NAMALWA (cell line): ENCODE measurements at regions not wholly inside any gene's neighbourhood (a gene's known extent, or its start where the extent isn't known, plus 50 kb on each side); places are given as distances from the start of the nearest gene placed in this dataset.

ENCODE experiments used
- DNase-seq: peaks from one replicate; pipeline ENCODE4 v3.0.0-alpha.2; 2015; ENCODE audit warnings: low spot score

DNA sequence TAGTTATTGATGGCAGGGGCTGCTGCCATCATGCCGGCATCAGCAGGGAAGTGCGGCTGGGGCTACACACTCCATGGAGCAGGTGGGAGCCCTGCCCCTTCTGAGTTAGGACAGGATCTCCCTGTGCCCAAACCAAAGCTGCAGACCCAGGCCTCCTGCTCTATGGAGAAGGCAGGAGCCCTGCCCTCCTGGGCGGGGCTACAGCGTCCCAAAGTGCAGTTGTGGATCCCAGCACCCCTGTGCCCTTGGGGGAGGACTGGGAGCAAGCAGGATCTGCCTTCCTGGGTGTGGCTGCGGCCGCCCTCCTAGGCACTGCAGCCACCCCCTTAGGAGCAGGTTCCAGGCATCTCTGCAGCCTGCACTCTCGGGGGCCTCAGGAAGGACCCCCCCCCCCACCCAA lies 1392.4 kb upstream of the SLC39A10 start:
- no peak for DNase-seq

DNA sequence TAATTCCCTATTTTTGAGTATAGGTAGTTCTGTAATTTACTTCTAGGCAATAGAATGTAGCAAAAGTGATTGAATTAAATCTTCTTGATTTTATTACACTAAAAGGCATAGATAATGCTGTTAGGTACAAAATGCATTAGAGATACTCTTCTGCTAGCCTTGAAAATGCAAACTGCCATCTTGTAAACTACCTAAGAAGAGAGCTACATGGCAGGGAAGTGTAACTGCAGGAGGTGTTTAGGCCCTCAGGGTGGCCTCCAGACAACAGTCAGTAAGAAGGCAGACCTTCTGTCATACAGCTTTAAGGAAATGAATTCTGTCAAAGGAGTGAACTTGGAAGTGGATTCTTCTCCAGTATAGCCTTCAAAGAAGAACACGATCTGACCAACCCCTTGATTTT lies 1396.8 kb upstream of the SLC39A10 start:
- DNase-seq = no peak

DNA sequence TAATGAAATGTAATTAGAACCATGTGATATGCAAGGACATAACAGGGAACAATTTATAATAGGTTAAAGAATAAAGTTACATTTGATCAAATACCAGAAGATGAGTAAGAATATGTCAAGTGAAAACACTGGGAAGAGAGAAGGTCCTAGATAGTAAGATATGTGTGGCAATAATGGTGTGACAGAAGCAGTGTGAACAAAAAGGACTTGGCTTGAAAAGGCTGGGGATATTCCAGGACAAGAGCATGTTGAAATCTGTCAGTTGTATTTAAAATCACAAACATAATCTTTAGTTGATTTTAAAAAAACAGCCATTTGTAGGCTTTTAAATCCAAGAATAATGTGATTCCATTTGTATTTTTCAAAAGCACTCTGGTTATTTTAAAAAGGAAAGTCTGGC lies 1399.9 kb upstream of the SLC39A10 start:
- no peak for DNase-seq

DNA sequence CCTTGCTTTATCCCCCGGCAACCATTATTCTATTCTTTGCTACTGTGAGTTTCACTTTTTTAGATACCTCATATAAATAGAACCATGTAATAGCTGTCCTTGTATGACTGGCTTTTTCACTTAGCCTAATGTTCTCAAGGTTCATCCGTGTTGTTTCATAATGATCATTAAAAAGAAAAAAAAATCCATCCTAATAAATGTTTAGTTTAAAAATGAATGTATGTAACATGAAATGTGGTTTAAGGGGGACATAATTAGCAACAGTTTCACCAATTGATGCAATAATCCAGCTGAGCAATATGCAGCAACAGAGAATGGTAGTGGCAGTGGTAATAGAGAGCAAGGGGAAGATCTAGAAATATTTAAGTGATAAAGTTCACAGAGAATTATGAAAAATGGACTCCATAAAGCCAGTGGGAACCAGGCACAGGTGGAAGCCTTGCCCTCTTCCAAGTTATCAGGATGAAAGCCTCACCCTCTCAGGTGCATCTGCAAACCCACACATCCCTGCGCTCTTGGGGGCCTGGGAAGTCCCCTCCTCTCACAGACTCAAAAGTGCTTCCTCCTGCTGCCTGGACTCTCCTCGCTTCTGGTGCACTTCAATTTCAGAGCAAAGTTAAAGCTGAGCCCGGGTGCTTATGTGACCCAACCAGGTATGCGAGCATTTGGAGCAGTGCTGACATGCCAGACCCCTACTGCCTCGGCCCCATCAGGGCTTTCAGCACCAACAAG lies 1403.3 kb upstream of the SLC39A10 start:
- no peak for DNase-seq

DNA sequence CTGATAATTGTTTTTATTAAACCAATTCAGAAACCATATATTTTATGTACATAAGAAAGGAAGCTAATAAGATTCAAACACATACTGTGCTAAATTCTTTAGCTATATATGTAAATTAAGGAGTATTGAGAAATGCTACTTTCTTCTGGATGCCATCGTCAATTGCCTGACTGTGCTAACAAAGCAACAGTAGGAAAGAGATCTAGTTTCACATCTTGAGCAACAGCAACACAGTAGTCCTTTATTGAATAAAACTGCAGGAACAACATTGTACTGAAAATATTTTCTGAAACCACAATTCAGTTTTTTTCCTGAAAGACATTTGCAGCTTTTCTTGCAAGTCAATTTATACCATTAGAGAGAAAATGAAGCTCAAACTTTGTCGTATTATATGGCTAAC lies 1404.9 kb upstream of the SLC39A10 start:
- DNase-seq = no peak

DNA sequence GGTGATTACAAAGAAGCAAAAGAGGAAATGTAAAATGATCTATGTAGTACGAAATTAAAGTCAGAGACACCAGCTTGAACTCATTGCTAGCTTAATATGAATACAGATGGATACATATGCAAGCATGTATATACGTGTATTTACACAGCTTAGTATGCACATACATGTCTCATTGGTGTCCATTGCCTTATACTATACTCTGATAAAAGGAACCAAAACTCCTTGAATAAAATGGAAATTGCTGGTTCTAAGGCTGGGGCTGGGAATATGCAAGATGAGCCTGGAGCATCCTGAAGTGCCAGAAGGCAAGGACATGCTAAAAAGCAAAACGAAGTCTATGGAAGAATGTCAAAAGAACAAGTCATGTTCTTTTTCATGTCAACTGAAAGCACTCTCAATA lies 1424.4 kb upstream of the SLC39A10 start:
- DNase-seq = no peak

DNA sequence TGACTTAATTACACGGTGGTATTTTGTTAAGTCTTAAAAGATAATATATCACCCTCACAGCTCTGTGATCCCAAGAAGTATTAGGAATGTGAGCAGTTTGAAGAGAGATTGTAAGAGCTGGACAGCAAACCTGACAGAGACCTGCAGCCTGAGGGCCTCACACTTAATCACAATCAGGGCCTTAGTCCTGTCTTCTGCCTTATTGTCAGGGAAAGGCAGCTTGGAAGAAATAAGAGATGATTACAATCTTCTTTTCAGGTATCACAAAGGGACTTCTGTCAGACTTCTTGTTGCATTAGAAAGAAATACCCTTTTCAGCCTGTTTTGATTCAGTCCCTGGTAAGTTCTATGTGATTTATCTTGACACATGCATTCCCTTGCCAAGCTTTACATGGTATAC lies 1433.8 kb upstream of the SLC39A10 start:
- DNase-seq = no peak

DNA sequence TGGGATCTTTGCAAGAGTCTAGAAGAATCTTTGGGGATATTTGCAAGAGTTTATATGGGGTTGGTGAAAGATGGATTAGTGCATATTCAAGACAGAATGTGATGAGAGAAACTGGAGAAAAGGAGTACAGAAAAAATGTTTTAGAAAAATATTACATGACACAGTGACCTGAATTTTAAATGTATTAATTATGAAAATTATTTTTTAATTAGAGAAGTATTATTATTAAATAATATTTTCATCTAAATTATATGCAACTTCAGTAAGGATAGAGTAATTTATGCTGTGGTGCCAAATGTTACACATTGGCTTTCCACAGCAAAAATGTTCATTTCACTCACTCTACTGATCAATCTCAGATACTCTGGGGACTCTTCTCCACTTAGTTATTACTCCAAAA lies 1442.8 kb upstream of the SLC39A10 start:
- no peak for DNase-seq

DNA sequence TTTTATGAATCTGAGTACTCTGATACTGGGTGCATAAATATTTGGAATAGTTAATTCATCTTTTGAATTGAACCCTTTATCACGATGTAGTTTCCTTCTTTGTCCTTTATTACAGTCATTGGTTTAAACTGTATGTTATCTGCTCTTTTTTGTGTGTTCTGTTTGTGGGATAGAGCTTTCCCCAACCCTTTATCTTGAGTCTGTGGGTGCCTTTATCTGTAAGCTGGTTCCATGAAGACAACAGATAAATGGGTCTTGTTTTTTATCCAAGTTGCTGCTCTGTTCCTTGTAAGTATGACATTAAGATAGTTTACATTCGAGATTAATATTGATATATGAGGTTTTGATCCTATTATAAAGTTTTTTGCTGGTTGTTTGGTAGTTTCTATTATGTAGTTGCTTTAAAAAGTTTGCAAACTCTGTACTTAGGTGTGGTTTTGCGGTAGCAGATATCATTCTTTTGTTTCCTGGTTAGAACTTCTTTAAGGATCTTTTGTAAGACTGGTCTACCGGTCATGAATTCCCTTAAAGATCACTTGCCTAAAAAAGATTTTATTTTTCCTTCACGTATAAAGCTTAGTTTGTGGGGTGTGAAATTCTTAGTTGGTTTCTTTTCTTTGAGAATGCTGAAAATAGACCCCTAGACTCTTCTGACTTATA lies 1451.3 kb upstream of the SLC39A10 start:
- DNase-seq = no peak

DNA sequence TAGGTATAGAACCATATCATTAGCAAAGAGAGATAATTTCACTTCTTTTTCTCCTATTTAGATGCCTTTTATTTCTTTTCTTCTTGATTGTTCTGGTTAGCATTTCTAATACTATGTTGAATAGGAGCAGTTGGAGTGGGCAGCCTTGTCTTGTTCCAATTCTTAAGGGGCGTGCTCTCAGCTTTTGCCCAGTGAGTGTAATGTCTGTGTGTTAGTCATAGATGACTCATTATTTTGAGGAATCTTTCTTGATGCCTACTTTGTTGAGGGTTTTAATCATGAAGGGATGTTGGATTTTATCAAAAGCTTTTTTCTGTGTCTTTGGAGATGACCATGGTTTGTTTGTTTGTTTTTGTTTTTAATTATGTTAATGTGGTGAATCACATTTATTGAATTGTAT lies 1453.1 kb upstream of the SLC39A10 start:
- DNase-seq = no peak

DNA sequence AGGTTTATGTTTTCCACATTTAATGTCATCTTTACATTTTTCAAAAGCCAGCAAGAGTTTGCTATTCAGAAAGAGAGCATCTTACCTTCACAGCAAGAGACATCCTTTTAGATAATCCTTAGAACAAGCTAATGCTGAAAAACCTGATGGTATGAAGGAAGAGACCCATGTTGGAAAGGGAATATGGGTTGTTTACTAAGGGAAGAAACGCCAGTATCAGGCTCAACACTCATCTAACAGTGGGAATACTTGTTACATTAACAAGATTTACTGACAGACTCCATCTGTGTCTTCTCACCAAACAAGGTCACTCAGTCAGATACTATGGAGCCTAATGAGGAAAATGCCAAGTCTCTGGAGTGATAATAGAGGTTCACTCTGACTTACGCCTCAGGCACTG lies 1474.1 kb upstream of the SLC39A10 start:
- DNase-seq = no peak

DNA sequence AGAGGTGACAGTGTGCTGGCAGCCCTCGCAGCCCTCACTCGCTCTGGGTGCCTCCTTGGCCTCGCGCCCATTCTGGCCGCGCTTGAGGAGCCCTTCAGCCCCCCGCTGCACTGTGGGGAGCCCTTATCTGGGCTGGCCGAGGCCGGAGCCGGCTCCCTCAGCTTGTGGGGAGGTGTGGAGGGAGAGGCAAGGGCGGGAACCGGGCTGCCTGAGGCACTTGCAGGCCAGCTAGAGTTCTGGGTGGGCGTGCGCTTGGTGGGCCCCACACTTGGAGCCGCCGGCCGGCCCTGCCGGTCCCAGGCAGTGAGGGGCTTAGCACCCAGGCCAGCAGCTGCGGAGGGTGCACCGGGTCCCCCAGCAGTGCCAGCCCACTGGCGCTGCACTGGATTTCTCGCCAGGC lies 1480.9 kb upstream of the SLC39A10 start:
- DNase-seq = no peak

DNA sequence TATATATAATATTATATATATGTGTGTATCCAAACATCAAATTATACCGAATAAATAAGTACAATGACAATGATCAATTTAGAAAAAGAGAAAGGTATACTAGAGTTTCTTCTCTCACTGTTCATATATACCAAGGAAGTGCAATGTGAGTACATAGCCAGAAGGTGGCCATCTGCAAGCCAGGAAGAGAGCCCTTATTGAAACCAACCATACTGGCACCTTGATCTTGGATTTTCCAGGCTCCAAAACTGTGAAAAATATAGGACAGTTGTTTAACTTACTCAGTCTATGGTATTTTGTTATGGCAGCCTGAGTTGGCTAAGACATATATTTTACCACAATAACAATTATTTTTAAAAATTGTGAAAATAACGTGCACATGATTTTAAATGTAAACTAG lies 1490.2 kb upstream of the SLC39A10 start:
- DNase-seq = peak; percentile 48

DNA sequence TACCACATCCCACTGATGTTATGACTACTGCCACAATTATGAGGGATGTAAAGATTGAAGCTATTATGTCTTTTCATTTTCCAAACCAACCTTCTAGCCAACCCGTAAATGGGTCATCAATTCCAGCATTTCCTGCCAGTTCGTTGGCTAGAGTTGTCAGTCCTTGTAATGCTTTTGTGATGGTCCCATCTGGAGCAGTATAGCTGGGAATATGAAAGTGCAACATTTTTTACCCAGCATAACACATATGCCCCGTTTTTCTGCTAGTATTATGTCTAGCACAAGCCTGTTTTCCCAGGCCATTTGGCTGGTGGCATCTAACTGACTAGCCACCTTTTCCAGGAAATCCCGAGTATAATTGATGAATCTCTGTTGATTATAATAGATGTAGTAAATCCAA lies 1501.6 kb upstream of the SLC39A10 start:
- DNase-seq = no peak

DNA sequence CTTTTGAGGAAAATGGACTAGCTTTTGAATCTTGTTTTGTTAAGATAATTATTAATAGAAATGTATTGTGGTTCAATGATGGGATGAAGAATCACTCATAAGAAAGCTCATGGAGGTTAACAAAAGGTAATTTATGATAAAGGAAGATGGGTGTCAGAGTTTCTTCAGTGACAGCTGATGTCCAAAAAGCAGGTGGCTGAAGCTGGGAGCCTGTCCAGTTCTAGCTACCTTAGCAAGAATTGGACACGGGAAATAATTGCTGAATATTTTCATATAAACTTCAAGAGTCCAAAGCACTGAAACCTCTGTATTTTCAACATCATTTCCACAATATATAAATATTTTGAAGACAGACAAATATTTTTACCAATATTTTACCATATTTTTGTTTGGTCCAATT lies 1505.8 kb upstream of the SLC39A10 start:
- DNase-seq = no peak

DNA sequence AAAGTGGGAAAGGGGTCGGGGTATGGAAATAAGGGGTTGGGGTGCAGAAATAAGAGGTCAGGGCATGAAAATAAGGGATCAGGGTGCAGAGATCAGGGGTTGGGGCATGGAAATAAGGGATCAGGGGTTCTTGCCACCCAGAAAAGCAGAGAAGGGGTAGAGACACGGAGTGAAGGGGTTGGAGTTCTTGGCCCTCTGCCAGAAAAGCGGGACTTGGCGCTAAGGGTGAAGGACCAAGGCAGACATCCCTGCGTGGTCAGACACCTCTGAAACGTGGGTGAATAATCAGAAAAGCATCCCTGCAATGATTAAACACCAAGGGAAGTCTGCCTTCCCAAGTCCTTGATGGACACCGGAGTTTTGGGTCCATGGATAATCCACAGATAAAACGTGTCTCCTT lies 1521.6 kb upstream of the SLC39A10 start:
- no peak for DNase-seq

DNA sequence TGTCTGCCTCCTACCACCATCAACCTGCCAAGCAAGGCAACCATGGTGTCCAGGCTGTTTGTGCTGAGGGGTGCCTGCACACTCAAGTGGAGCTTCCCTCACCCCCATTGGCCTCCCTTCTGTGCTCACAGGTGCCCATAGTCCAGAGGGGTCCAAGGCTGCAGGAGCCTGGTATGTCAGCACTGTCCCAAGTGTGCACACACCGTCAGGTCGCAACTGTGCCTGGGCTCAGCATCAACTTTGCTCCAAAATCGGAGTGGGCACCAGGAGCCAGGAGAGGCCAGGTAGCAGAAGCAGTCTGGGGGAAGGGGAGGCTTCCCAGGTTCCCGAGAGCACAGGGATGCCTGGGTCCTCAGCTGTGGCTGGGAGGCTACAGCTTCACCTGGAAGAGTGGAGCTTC lies 1528.2 kb upstream of the SLC39A10 start:
- DNase-seq = no peak

DNA sequence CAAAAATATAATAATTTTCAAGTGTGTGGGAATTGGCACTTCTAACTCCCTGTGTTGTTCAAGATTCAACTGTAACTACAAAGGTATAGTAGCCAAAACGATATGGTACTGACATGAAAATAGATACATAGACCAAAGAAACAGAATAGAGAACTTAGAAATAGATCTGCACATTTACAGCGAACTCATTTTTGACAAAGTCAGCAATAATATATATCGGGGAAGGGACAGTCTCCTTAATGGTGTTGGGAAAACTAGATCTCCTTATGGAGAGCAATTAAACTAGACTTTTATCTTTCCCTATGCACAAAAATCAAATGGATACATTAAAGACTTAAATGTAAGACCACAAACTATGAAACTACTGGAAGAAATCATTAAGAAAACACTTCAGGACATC lies 1530.6 kb upstream of the SLC39A10 start:
- no peak for DNase-seq

DNA sequence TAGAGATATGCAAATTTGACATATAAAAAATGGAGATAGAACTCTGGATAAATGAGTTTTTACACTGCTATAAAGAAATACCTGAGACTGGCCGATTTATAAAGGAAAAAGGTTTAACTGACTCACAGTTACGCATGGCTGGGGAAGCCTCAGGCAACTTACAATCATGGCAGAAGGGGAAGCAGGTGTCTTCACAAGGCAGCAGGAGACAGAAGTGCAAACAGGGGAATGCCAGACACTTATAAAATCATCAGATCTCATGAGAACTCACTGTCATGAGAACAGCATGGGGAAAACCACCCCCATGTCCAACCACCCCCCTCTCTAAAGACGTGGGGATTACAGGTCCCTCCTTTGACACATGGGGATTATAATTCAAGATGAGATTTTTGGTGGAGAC lies 1540.2 kb upstream of the SLC39A10 start:
- no peak for DNase-seq

DNA sequence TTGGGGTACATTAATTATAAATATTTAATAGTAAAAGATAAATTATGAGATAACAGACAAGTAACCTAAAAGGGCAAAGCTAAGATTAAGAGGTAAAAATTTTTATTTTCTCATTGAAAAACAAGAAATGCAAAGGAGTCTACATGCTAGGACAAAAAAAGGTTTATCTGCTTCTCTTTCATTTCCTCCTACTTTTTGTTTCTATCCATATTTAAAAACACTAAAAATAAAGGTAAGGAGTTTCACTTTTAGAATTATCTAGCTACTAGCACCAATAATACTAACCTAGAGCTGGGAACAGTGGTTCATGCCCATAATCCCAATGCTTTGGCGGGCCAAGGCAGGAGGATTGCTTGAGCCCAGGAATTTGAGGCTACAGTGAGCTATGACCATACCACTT lies 1551.7 kb upstream of the SLC39A10 start:
- no peak for DNase-seq

DNA sequence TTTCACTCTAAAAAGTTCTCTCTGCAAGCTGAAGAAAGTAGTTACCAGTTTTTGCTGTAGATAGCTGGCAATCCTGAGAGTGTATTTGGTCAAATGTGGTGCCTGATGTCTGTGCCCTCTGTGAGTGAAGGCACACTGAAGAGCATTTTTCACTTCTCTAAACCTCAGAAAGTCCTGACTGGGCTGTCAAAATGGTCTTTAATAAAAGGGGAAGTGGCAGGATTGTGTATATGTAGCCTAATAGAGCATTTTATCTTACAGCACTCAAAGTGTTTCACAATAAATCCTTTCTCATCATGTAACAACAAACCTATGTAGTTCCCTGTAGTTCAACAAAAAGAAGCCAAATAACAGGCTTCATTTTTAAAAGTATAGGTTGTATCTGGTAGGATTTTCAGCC lies 1552.3 kb upstream of the SLC39A10 start:
- peak; percentile 79 for DNase-seq

DNA sequence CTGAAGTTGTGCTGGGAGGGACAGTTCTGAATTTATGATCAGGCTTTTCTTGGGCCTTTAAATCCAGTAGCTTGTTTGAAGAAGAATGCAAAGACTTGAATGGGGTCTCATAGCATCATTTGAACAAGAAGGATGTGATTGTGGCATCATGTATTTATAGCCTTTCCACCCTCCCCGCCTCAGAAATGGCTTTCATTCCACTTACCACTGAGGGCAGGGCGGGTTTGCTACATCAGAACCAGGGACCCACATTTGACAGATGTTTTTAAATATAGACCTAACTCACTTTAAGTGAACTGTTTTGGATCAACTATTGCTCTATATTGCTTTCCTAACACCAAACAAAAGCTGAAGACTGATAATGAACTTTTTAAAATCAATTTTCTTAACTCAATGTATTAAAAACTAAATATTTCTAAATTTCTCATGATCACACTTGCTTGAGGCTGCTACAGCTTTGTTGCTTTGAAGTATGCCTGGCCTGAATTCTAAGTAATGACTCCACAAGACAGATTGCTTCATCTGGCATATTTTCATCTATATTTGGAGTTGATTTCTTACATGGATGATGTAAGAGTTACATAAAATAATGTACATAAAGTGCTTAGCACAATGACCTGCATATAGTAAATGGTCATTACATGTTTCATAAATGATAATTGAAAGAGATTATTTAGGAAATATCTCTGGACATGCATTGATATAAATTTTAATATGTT lies 1552.9 kb upstream of the SLC39A10 start:
- DNase-seq = no peak

DNA sequence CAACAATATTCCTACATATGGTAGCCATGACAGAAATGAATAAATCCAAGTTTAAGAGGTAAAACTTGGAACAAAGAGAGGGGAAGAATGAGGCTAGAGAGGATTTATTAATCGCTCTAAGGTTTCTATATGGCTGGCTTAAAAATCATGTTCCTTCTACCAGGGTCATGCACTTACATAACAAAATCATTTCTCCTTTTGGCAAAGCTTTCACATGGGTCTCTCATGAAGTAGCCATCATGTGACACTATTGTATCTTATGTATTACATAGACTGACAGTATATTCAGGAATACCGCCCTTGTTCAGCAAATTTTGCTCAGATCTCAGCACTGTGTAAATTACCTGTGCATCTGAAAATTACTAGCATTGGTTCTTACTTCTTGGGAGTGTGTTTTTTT lies 1554.5 kb upstream of the SLC39A10 start:
- no peak for DNase-seq

DNA sequence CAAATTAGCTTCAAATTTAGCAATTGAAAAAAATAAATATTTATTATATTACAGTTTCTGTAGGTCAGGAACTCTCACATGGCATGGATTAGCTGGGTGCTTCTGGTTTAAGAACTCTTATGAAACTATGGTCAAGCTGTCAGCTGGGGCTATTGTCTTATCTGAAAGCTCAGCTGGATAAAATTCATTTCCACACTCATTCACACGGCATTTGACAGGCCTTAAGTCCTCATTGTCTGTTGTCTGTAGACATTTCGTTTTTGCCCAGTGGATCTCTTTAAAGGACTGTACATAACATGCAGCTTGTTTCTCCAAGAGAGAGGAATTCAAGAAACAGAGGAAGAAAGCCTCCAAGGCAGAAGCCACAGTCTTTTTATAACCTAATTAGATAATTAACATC lies 1556.8 kb upstream of the SLC39A10 start:
- no peak for DNase-seq
